Fibroblast of lung (primary cell): ENCODE measurements at regions not wholly inside any gene's neighbourhood (a gene's known extent, or its start where the extent isn't known, plus 50 kb on each side); places are given as distances from the start of the nearest gene placed in this dataset.

Source experiments
- EZH2 ChIP-seq: IDR thresholded peaks from 2 replicates; pipeline ENCODE4 v1.5.1; 2012; ENCODE audit warnings: low read length, control low read depth, mild to moderate bottlenecking; ENCODE audit errors: missing control alignments
- TF ChIP-seq, protein P1 (sequence below), 2 donors: IDR thresholded peaks in 1 of 2; conservative IDR thresholded peaks in 1 of 2; 1 replicate in 1 of 2; 2 replicates in 1 of 2; pipeline ENCODE4 v1.5.1; 2011 to 2012; ENCODE audit warnings: low read length in 2 of 2, control low read depth in 1 of 2, inconsistent platforms in 1 of 2, low read depth in 1 of 2, mild to moderate bottlenecking in 1 of 2

DNA sequence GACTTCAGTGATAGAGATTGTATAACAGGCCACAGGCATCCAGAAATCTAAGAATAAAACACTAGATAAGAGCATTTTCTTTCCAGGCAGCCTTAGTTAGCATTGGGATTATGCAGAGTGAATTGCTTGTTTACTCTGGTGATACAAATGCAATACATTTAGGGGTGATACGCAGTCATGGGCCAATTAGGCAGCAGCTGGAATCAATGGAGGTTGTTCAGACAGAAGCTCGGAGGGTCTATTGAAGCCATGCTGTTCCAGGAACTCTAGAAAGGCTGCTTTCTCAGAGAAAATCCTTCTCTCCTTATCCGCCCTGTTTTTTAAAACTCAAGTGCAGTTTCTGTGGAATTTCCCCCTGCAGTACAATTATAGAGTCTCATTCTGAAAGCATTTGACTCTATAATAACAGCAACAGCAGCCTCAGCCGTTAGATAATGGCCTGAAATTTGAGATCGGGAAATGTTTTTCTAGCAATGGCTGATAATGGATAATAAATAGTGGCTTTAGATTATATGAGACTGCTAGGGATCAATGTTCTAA, 364.3 kb upstream of the HS3ST5 start:
- TF ChIP-seq, protein P1, sequence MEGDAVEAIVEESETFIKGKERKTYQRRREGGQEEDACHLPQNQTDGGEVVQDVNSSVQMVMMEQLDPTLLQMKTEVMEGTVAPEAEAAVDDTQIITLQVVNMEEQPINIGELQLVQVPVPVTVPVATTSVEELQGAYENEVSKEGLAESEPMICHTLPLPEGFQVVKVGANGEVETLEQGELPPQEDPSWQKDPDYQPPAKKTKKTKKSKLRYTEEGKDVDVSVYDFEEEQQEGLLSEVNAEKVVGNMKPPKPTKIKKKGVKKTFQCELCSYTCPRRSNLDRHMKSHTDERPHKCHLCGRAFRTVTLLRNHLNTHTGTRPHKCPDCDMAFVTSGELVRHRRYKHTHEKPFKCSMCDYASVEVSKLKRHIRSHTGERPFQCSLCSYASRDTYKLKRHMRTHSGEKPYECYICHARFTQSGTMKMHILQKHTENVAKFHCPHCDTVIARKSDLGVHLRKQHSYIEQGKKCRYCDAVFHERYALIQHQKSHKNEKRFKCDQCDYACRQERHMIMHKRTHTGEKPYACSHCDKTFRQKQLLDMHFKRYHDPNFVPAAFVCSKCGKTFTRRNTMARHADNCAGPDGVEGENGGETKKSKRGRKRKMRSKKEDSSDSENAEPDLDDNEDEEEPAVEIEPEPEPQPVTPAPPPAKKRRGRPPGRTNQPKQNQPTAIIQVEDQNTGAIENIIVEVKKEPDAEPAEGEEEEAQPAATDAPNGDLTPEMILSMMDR (conservative IDR thresholded peaks at IDR 0.05 in 1 of 2, IDR thresholded peaks at IDR 0.05 in 1 of 2; ENCODE audit: low read depth in 1 of 2, low read length in 2 of 2) = no peak
- TF ChIP-seq EZH2 = no peak
